IMR-90 (cell line): ENCODE measurements at regions not wholly inside any gene's neighbourhood (a gene's known extent, or its start where the extent isn't known, plus 50 kb on each side); places are given as distances from the start of the nearest gene placed in this dataset.

Source experiments
- BHLHE40 ChIP-seq: fragments of 150-350 bp; IDR thresholded peaks from 2 replicates; pipeline ENCODE4 v1.6.1; 2016; ENCODE audit warnings: mild to moderate bottlenecking, low read depth, low read length
- CEBPB ChIP-seq: IDR thresholded peaks from 2 replicates; pipeline ENCODE4 v1.6.1; 2012; ENCODE audit warnings: low read depth, low read length, improper control_type of control experiment
- CHD1 ChIP-seq: IDR thresholded peaks from 2 replicates; pipeline ENCODE4 v1.6.1; 2012; ENCODE audit warnings: low read depth, low read length, improper control_type of control experiment
- CTCF ChIP-seq: conservative IDR thresholded peaks from 2 replicates; pipeline ENCODE4 v1.5.1; 2012; ENCODE audit warnings: mild to moderate bottlenecking, low read depth, low read length, improper control_type of control experiment
- ELK1 ChIP-seq: fragments of 150-350 bp; IDR thresholded peaks from 2 replicates; pipeline ENCODE4 v1.6.1; 2016; ENCODE audit warnings: low read depth, mild to moderate bottlenecking, low read length, moderate library complexity, borderline replicate concordance
- MAFK ChIP-seq: IDR thresholded peaks from 2 replicates; pipeline ENCODE4 v1.6.1; 2012; ENCODE audit warnings: low read depth, low read length, improper control_type of control experiment
- MXI1 ChIP-seq: IDR thresholded peaks from 2 replicates; pipeline ENCODE4 v1.6.1; 2012; ENCODE audit warnings: low read depth, mild to moderate bottlenecking, low read length, moderate library complexity, borderline replicate concordance
- NFE2L2 ChIP-seq: fragments of 150-350 bp; IDR thresholded peaks from 2 replicates; pipeline ENCODE4 v1.6.1; 2016; ENCODE audit warnings: low read depth, mild to moderate bottlenecking, low read length
- POLR2A ChIP-seq: IDR thresholded peaks from 2 replicates; pipeline ENCODE4 v1.6.1; 2012; ENCODE audit warnings: mild to moderate bottlenecking, low read depth, low read length
- RAD21 ChIP-seq: IDR thresholded peaks from 2 replicates; pipeline ENCODE4 v1.6.1; 2012; ENCODE audit warnings: low read length, improper control_type of control experiment
- RCOR1 ChIP-seq: IDR thresholded peaks from 2 replicates; pipeline ENCODE4 v1.6.1; 2012; ENCODE audit warnings: mild to moderate bottlenecking, low read length, improper control_type of control experiment; ENCODE audit not compliant: insufficient replicate concordance
- USF2 ChIP-seq: fragments of 150-350 bp; IDR thresholded peaks from 2 replicates; pipeline ENCODE4 v1.6.1; 2017; ENCODE audit warnings: mild to moderate bottlenecking, antibody characterized with exemption, low read length, low read depth

- TF ChIP-seq CEBPB (peak; percentile 85), CTCF (no peak), POLR2A (no peak), ELK1 (no peak), MXI1 (no peak), RCOR1 (no peak), RAD21 (no peak), USF2 (no peak), MAFK (0 out of 2 replicates have a peak, but pooled peaks have one; percentile 28), BHLHE40 (no peak), CHD1 (no peak), NFE2L2 (no peak)
Measured at GRCh38 chr17:15883617-15884111, 61.3 kb upstream of the ADORA2B start.
